ENCODE measurements at regions not wholly inside any gene's neighbourhood (a gene's known extent, or its start where the extent isn't known, plus 50 kb on each side); places are given as distances from the start of the nearest gene placed in this dataset.

DNA sequence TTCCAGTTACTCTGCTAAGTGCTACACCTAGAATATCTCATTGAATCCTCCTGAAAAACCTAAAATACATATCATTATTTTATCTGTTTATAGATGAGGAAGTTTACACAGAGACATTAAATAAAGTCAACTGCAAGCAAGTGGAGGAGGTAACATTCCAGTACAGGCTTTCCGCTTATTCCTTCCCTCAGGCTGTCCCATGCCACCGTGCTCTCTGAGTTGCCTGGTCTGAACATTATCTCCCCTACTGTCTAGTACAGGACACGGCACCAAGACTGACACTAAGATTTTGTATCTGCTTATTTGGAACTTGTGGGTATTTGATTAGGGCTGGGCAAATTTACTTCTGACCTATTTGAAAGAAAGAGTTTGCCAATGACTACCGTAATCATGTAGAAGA lies 172.4 kb upstream of the STK32A start (continued):
- TF ChIP-seq CREM (CRISPR knock-in tag; IDR thresholded peaks at IDR 0.05) (no peak), NFYB (CRISPR knock-in tag; conservative IDR thresholded peaks at IDR 0.05; ENCODE audit: low read depth) (no peak), OVOL2 (CRISPR knock-in tag; IDR thresholded peaks at IDR 0.05; ENCODE audit: borderline replicate concordance) (no peak), ZNF121 (CRISPR knock-in tag; IDR thresholded peaks at IDR 0.05) (no peak), RORB (CRISPR knock-in tag; IDR thresholded peaks at IDR 0.05) (no peak), ZNF671 (CRISPR knock-in tag; IDR thresholded peaks at IDR 0.05) (no peak)

DNA sequence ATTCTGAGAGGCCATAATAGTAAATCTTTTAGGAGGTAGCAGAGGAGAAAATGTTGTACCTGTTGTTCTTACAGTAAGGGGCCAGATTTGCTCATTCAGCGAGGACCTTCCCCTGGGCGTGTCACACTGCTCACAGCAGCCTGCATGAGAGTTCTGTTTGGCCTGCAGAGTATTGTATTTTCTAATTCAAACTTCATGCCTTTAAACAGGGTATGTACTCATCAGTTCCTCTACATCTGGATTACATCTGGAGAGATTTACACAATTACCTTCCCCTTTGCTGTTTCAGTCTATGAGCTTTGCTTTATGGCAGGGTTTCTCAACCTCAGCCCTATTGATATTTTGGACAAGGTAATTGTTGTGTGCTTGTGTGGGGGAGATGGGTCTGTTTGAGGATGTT lies 170.9 kb upstream of the STK32A start:
- CTCF ChIA-PET = interaction anchor here (1.0 kb wide), 1 partner anchor 34 kb away, joined by 3 read pairs; no protein-coding TSS in a partner anchor

More for the DNA sequence above, 170.9 kb upstream of the STK32A start:
- DNase-seq (ENCODE audit: low spot score) (no peak), ATAC-seq (no peak)
- TF ChIP-seq ZNF671 (CRISPR knock-in tag; IDR thresholded peaks at IDR 0.05) = no peak
- no peak for TF ChIP-seq TCF7 (CRISPR knock-in tag; IDR thresholded peaks at IDR 0.05; ENCODE audit: low read depth)
- TF ChIP-seq ZNF416 (CRISPR knock-in tag; IDR thresholded peaks at IDR 0.05) = no peak
- no peak for TF ChIP-seq ZNF138 (CRISPR knock-in tag; conservative IDR thresholded peaks at IDR 0.05)
- TF ChIP-seq ZBTB21 (CRISPR knock-in tag; IDR thresholded peaks at IDR 0.05; ENCODE audit: borderline replicate concordance) = no peak
- TF ChIP-seq, protein P1, sequence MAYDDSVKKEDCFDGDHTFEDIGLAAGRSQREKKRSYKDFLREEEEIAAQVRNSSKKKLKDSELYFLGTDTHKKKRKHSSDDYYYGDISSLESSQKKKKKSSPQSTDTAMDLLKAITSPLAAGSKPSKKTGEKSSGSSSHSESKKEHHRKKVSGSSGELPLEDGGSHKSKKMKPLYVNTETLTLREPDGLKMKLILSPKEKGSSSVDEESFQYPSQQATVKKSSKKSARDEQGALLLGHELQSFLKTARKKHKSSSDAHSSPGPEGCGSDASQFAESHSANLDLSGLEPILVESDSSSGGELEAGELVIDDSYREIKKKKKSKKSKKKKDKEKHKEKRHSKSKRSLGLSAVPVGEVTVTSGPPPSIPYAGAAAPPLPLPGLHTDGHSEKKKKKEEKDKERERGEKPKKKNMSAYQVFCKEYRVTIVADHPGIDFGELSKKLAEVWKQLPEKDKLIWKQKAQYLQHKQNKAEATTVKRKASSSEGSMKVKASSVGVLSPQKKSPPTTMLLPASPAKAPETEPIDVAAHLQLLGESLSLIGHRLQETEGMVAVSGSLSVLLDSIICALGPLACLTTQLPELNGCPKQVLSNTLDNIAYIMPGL (CRISPR knock-in tag; IDR thresholded peaks at IDR 0.05) = no peak
- TF ChIP-seq, protein P2, sequence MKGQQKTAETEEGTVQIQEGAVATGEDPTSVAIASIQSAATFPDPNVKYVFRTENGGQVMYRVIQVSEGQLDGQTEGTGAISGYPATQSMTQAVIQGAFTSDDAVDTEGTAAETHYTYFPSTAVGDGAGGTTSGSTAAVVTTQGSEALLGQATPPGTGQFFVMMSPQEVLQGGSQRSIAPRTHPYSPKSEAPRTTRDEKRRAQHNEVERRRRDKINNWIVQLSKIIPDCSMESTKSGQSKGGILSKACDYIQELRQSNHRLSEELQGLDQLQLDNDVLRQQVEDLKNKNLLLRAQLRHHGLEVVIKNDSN (CRISPR knock-in tag; IDR thresholded peaks at IDR 0.05) = no peak
- TF ChIP-seq, protein P3, sequence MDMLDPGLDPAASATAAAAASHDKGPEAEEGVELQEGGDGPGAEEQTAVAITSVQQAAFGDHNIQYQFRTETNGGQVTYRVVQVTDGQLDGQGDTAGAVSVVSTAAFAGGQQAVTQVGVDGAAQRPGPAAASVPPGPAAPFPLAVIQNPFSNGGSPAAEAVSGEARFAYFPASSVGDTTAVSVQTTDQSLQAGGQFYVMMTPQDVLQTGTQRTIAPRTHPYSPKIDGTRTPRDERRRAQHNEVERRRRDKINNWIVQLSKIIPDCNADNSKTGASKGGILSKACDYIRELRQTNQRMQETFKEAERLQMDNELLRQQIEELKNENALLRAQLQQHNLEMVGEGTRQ (CRISPR knock-in tag; IDR thresholded peaks at IDR 0.05) = no peak
- no peak for TF ChIP-seq ATF1 (CRISPR knock-in tag; IDR thresholded peaks at IDR 0.05)
- TF ChIP-seq, protein P4, sequence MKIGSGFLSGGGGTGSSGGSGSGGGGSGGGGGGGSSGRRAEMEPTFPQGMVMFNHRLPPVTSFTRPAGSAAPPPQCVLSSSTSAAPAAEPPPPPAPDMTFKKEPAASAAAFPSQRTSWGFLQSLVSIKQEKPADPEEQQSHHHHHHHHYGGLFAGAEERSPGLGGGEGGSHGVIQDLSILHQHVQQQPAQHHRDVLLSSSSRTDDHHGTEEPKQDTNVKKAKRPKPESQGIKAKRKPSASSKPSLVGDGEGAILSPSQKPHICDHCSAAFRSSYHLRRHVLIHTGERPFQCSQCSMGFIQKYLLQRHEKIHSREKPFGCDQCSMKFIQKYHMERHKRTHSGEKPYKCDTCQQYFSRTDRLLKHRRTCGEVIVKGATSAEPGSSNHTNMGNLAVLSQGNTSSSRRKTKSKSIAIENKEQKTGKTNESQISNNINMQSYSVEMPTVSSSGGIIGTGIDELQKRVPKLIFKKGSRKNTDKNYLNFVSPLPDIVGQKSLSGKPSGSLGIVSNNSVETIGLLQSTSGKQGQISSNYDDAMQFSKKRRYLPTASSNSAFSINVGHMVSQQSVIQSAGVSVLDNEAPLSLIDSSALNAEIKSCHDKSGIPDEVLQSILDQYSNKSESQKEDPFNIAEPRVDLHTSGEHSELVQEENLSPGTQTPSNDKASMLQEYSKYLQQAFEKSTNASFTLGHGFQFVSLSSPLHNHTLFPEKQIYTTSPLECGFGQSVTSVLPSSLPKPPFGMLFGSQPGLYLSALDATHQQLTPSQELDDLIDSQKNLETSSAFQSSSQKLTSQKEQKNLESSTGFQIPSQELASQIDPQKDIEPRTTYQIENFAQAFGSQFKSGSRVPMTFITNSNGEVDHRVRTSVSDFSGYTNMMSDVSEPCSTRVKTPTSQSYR (CRISPR knock-in tag; IDR thresholded peaks at IDR 0.05) = no peak
- TF ChIP-seq RORB (CRISPR knock-in tag; IDR thresholded peaks at IDR 0.05) = no peak
- TF ChIP-seq SMAD3 (CRISPR knock-in tag; IDR thresholded peaks at IDR 0.05; ENCODE audit: borderline replicate concordance) = no peak
- no peak for TF ChIP-seq CREM (CRISPR knock-in tag; IDR thresholded peaks at IDR 0.05)
- TF ChIP-seq, protein P5, sequence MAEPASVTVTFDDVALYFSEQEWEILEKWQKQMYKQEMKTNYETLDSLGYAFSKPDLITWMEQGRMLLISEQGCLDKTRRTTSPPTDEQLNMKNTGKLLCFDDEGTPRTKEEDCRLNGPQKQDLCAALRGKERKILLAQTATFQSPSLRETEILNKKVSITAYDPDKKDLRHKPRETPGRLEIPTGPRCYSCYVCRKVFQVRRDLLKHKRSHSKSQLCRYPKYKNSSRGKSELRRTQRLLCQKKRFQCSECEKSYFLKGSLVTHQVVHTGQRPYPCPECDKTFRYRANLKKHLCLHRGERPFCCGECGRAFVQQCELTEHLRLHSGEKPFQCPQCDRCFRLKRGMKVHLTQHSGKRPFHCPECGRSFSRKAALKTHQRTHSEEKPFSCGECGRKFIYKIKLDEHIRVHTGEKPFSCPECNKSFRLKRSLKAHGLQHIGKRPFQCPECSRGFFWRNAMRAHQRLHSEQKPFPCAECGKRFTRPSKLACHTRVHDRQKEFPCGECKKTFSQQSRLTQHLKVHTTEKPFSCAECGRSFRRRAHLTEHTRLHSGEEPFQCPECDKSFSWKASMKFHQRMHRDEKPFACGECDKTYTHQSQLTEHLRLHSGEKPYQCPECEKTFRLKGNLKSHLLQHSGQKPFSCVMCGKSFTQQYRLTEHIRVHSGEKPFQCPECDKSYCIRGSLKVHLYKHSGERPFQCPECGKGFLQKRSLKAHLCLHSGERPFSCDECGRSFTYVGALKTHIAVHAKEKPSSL (CRISPR knock-in tag; conservative IDR thresholded peaks at IDR 0.05) = no peak
- no peak for TF ChIP-seq ZNF396 (CRISPR knock-in tag; IDR thresholded peaks at IDR 0.05; ENCODE audit: borderline replicate concordance)
- TF ChIP-seq GTF2I (CRISPR knock-in tag; conservative IDR thresholded peaks at IDR 0.05) = no peak
- TF ChIP-seq, protein P6, sequence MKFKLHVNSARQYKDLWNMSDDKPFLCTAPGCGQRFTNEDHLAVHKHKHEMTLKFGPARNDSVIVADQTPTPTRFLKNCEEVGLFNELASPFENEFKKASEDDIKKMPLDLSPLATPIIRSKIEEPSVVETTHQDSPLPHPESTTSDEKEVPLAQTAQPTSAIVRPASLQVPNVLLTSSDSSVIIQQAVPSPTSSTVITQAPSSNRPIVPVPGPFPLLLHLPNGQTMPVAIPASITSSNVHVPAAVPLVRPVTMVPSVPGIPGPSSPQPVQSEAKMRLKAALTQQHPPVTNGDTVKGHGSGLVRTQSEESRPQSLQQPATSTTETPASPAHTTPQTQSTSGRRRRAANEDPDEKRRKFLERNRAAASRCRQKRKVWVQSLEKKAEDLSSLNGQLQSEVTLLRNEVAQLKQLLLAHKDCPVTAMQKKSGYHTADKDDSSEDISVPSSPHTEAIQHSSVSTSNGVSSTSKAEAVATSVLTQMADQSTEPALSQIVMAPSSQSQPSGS (CRISPR knock-in tag; IDR thresholded peaks at IDR 0.05; ENCODE audit: borderline replicate concordance, low read depth) = no peak
- Mint-ChIP-seq H3K36me3 (no peaks in the 10 kb centered on the region), H3K4me3 (no peak overlapping the region), H3K4me1 (no peaks in the 10 kb centered on the region), H3K27me3 (ENCODE audit: low read depth) (no peaks in the 10 kb centered on the region), H3K9me3 (peaks cover 6% of the 10 kb centered on the region), H3K27ac (no peak overlapping the region)
- POLR2A ChIA-PET = no interaction called here

All from WTC11 (cell line).